PC-3 (cell line): ENCODE measurements at regions not wholly inside any gene's neighbourhood (a gene's known extent, or its start where the extent isn't known, plus 50 kb on each side); places are given as distances from the start of the nearest gene placed in this dataset.

Experiments
- ATAC-seq: fragments of 200-7000 bp; cut with Tn5 transposase; 2 replicates; pipeline ENCODE4 v1.9.1; 2020; ENCODE audit warnings: mild to moderate bottlenecking, moderate library complexity
- BruUV-seq: library from RNA; stranded (reverse); fragments of 400-500 nt; replicated peaks from 2 replicates; lab custom pipeline; 2021; lab: Mats Ljungman, UMichigan
- CTCF ChIA-PET: fragments of 300-600 bp; sonication (Branson Sonifier 250); formaldehyde crosslinking; loops from one replicate; lab custom pipeline; 2022; ENCODE audit warnings: antibody characterized with exemption; lab: Charles Lee
- POLR2A ChIA-PET: fragments of 300-600 bp; sonication (Branson Sonifier 250); formaldehyde crosslinking; loops from one replicate; lab custom pipeline; 2022; ENCODE audit warnings: antibody characterized with exemption; ENCODE audit not compliant: unreplicated experiment; lab: Charles Lee
- DNase-seq: peaks from one replicate; pipeline ENCODE4 v3.0.0-alpha.2; 2015
- H2AFZ ChIP-seq: fragments of 300-600 bp; sonication (generic); 2 replicates; pipeline ENCODE4 v1.6.0; 2016; ENCODE audit warnings: antibody characterized with exemption, low read length
- H3F3A ChIP-seq: fragments of 300-600 bp; sonication (generic); one replicate; pipeline ENCODE4 v1.6.0; 2017; ENCODE audit warnings: antibody characterized with exemption, low read length, control low read depth, mild to moderate bottlenecking; ENCODE audit not compliant: unreplicated experiment
- H3K27ac ChIP-seq: fragments of 300-600 bp; sonication (generic); 2 replicates; pipeline ENCODE4 v1.5.1; 2016; ENCODE audit warnings: mild to moderate bottlenecking, low read length
- H3K27me3 ChIP-seq: fragments of 300-600 bp; sonication (generic); 2 replicates; pipeline ENCODE4 v1.6.1; 2016; ENCODE audit warnings: low read length, mixed read lengths
- H3K36me3 ChIP-seq: fragments of 300-600 bp; sonication (generic); 2 replicates; pipeline ENCODE4 v1.6.1; 2016; ENCODE audit warnings: low read depth, mixed run types, low read length, mixed read lengths
- H3K4me1 ChIP-seq: fragments of 300-600 bp; sonication (generic); 2 replicates; pipeline ENCODE4 v1.5.1; 2016; ENCODE audit warnings: low read length; ENCODE audit not compliant: insufficient read depth
- H3K4me2 ChIP-seq: fragments of 300-600 bp; sonication (generic); 2 replicates; pipeline ENCODE4 v1.6.0; 2016; ENCODE audit warnings: low read length
- H3K4me3 ChIP-seq: fragments of 300-600 bp; sonication (generic); 2 replicates; pipeline ENCODE4 v1.5.1; 2016; ENCODE audit warnings: mild to moderate bottlenecking, low read length, mixed read lengths
- H3K79me2 ChIP-seq: fragments of 300-600 bp; sonication (generic); 2 replicates; pipeline ENCODE4 v1.6.1; 2017; ENCODE audit warnings: low read length, mixed read lengths
- H3K9ac ChIP-seq: fragments of 300-600 bp; sonication (generic); 2 replicates; pipeline ENCODE4 v1.6.0; 2016; ENCODE audit warnings: mild to moderate bottlenecking, low read length
- H3K9me2 ChIP-seq: fragments of 300-600 bp; sonication (generic); replicated peaks from 2 replicates; pipeline ENCODE4 v1.6.1; 2016; ENCODE audit warnings: mixed run types, low read length, mixed read lengths
- H3K9me3 ChIP-seq: fragments of 300-600 bp; sonication (generic); 2 replicates; pipeline ENCODE4 v1.6.1; 2016; ENCODE audit warnings: low read length, mixed read lengths
- H4K20me1 ChIP-seq: fragments of 300-600 bp; sonication (generic); 2 replicates; pipeline ENCODE4 v1.6.1; 2016; ENCODE audit warnings: low read length, mixed read lengths
- CTCF ChIP-seq: fragments of 300-600 bp; sonication (generic); conservative IDR thresholded peaks from 2 replicates; pipeline ENCODE4 v1.5.1; 2017; ENCODE audit warnings: antibody characterized with exemption, low read depth, mild to moderate bottlenecking, low read length
- EZH2 ChIP-seq: fragments of 300-600 bp; sonication (generic); IDR thresholded peaks from one replicate; pipeline ENCODE4 v1.6.1; 2017; ENCODE audit warnings: antibody characterized with exemption, mild to moderate bottlenecking, low read length; ENCODE audit not compliant: unreplicated experiment
- EZH2phosphoT487 ChIP-seq: fragments of 300-600 bp; sonication (generic); IDR thresholded peaks from 2 replicates; pipeline ENCODE4 v1.6.1; 2018; ENCODE audit warnings: mild to moderate bottlenecking, antibody characterized with exemption, low read length, borderline replicate concordance
- intact Hi-C: fragments of 100-400 bp; cut with micrococcal nuclease; formaldehyde crosslinking; loops from 2 replicates; pipeline ENCODE4 v1.9.0; 2023

GRCh38 chr5:34584165-34584564 lies 72.0 kb upstream of the RAI14 start:
- H3K27me3 ChIP-seq, result no peaks in the 10 kb centered on the region
- H4K20me1 ChIP-seq, result no peaks in the 10 kb centered on the region
- DNase-seq (peak; percentile 30), ATAC-seq (no peak)
- H3K4me3 ChIP-seq, result no peak overlapping the region
- intact Hi-C loops, result no loop called here
- no TSS peak for BruUV-seq
- H2AFZ ChIP-seq, result no peak overlapping the region
- H3K79me2 ChIP-seq, result no peaks in the 10 kb centered on the region
- peak overlapping the region; percentile 99 for H3K27ac ChIP-seq
- ChIA-PET CTCF (no interaction called here), POLR2A (interaction anchor here (0.6 kb wide), 1 partner anchor 9 kb away, joined by 3 read pairs; no protein-coding TSS in a partner anchor)
- peaks cover 6% of the 10 kb centered on the region for H3F3A ChIP-seq
- H3K9me3 ChIP-seq, result no peaks in the 10 kb centered on the region
- peaks cover 65% of the 10 kb centered on the region for H3K4me1 ChIP-seq
- no peaks in the 10 kb centered on the region for H3K36me3 ChIP-seq
- TF ChIP-seq CTCF (no peak), EZH2 (no peak), EZH2phosphoT487 (no peak)
- peak overlapping the region; percentile 37 for H3K4me2 ChIP-seq
- H3K9me2 ChIP-seq, result no peaks in the 10 kb centered on the region
- H3K9ac ChIP-seq, result peak overlapping the region; percentile 98

- no peaks in the 10 kb centered on the region for H3K9me2 ChIP-seq
- H3K9ac ChIP-seq, result peak overlapping the region; percentile 98
- intact Hi-C loops, result loop anchor here (1.0 to 5.0 kb wide), 8 partner anchors 13 to 313 kb away; partner anchors contain the start of gene TTC23L
- no peaks in the 10 kb centered on the region for H4K20me1 ChIP-seq
- H3K4me1 ChIP-seq, result peaks cover 70% of the 10 kb centered on the region
- no peak overlapping the region for H2AFZ ChIP-seq
- H3K4me3 ChIP-seq, result peak overlapping the region; percentile 64
- no peaks in the 10 kb centered on the region for H3K79me2 ChIP-seq
- peaks cover 6% of the 10 kb centered on the region for H3F3A ChIP-seq
- ATAC-seq, result peak; percentile 80
- H3K4me2 ChIP-seq, result peak overlapping the region; percentile 91
- ChIA-PET CTCF (interaction anchor here (1.2 kb wide), 1 partner anchor 62 kb away, joined by 3 read pairs; no protein-coding TSS in a partner anchor), POLR2A (interaction anchor here (0.6 to 1.7 kb wide), 6 partner anchors 11 to 253 kb away, joined by 3 to 11 read pairs (median 4); partner anchors contain the start of gene RAI14)
- BruUV-seq, result TSS peak; percentile 93
- no peaks in the 10 kb centered on the region for H3K27me3 ChIP-seq
- DNase-seq, result peak; percentile 97
- H3K9me3 ChIP-seq, result no peaks in the 10 kb centered on the region
- TF ChIP-seq EZH2 (no peak), EZH2phosphoT487 (no peak), CTCF (no peak)
- no peaks in the 10 kb centered on the region for H3K36me3 ChIP-seq
- peak overlapping the region; percentile 99 for H3K27ac ChIP-seq
Observed at GRCh38 chr5:34585601-34586104, 70.5 kb upstream of the RAI14 start.
